MV-4-11 (cell line): ENCODE measurements at regions not wholly inside any gene's neighbourhood (a gene's known extent, or its start where the extent isn't known, plus 50 kb on each side); places are given as distances from the start of the nearest gene placed in this dataset.
"Not testable (repeated sequence)": the region's sequence is repeated elsewhere in the genome, so short reads cannot be mapped to it uniquely, and the experiment has no call there.

Source experiments
- DNase-seq: peaks from one replicate; lab custom pipeline; 2025; lab: John Stamatoyannopoulos, UW

- DNase-seq, result no peak
Measured at GRCh38 chr16:85527042-85527766, 85.9 kb upstream of the GSE1 start.

- no peak for DNase-seq
Measured at GRCh38 chr16:85527767-85528297, 85.3 kb upstream of the GSE1 start.

- no peak for DNase-seq
Measured at GRCh38 chr16:85528528-85529387, 84.4 kb upstream of the GSE1 start.

- DNase-seq, result no peak
Measured at GRCh38 chr16:85529489-85530369, 83.4 kb upstream of the GSE1 start.

GRCh38 chr16:85530370-85530739 is 82.8 kb upstream of the GSE1 start:
- DNase-seq, result no peak

GRCh38 chr16:85531516-85531915 is 81.6 kb upstream of the GSE1 start:
- DNase-seq, result no peak

GRCh38 chr16:85532147-85532546 is 81.0 kb upstream of the GSE1 start:
- no peak for DNase-seq

- not testable (repeated sequence) for DNase-seq
Measured at GRCh38 chr16:85533593-85533992, 79.5 kb upstream of the GSE1 start.

- DNase-seq, result peak; percentile 23
Measured at GRCh38 chr16:85534536-85535351, 78.4 kb upstream of the GSE1 start.

- DNase-seq, result peak; percentile 99
Measured at GRCh38 chr16:85535352-85536072, 77.6 kb upstream of the GSE1 start.

- DNase-seq, result peak; percentile 91
Measured at GRCh38 chr16:85536073-85536410, 77.1 kb upstream of the GSE1 start.

GRCh38 chr16:85536411-85537330 is 76.5 kb upstream of the GSE1 start:
- DNase-seq, result no peak

GRCh38 chr16:85537331-85537788 is 75.8 kb upstream of the GSE1 start:
- no peak for DNase-seq

- DNase-seq, result no peak
Measured at GRCh38 chr16:85537795-85538401, 75.2 kb upstream of the GSE1 start.

- no peak for DNase-seq
Measured at GRCh38 chr16:85539084-85539483, 74.0 kb upstream of the GSE1 start.

GRCh38 chr16:85539629-85540291 is 73.4 kb upstream of the GSE1 start:
- no peak for DNase-seq

- no peak for DNase-seq
Measured at GRCh38 chr16:85541181-85541580, 71.9 kb upstream of the GSE1 start.

GRCh38 chr16:85541619-85541979 is 71.5 kb upstream of the GSE1 start:
- DNase-seq, result no peak
